HepG2 (cell line): ENCODE measurements at regions not wholly inside any gene's neighbourhood (a gene's known extent, or its start where the extent isn't known, plus 50 kb on each side); places are given as distances from the start of the nearest gene placed in this dataset.

ENCODE experiments used
- ATAC-seq: fragments of 200-7000 bp; cut with Tn5 transposase; 3 replicates; pipeline ENCODE4 v1.9.1; 2020; ENCODE audit warnings: mild to moderate bottlenecking, moderate library complexity
- BruUV-seq: library from RNA; stranded (reverse); fragments of 400-500 nt; replicated peaks from 2 replicates; lab custom pipeline; 2021; lab: Mats Ljungman, UMichigan
- CTCF ChIA-PET: fragments of 300-600 bp; formaldehyde crosslinking; extraction: SDS; loops from one replicate; lab custom pipeline; 2021; ENCODE audit warnings: low total read pairs, inconsistent platforms, low intra/inter-chr PET ratio; lab: Yijun Ruan, JAX
- POLR2A ChIA-PET: fragments of 350-600 bp; sonication (Branson Sonifier 250); formaldehyde crosslinking; loops from one replicate; lab custom pipeline; 2020; ENCODE audit warnings: antibody characterized with exemption, inconsistent platforms; lab: Yijun Ruan, JAX
- DNase-seq: peaks from one replicate; pipeline ENCODE4 v3.0.0-alpha.2; 2015; ENCODE audit warnings: low spot score
- FAIRE-seq: peaks from 3 replicates; lab custom pipeline; 2011; peaks lifted over from hg19 to GRCh38; lab: Jason Lieb, UNC
- H2AFZ ChIP-seq: one replicate; pipeline ENCODE4 v1.6.1; 2011; ENCODE audit warnings: low read length, inconsistent platforms
- H3K27ac ChIP-seq: fragments of 300-600 bp; 3 replicates; pipeline ENCODE4 v1.8.0; 2011; ENCODE audit warnings: mixed run types, mild to moderate bottlenecking, mixed read lengths, low read length, inconsistent platforms; ENCODE audit not compliant: insufficient read depth; ENCODE audit errors: extremely low read length
- H3K27me3 ChIP-seq, 2 experiments: fragments of 200-600 bp in 1 of 2; 2 replicates in 1 of 2; 3 replicates in 1 of 2; pipeline versions ENCODE4 v1.6.0 to v1.8.0; 2011; ENCODE audit warnings: low read length in 2 of 2, mild to moderate bottlenecking in 2 of 2, moderate library complexity in 2 of 2, inconsistent platforms in 1 of 2; ENCODE audit not compliant: insufficient read depth in 2 of 2, control insufficient read depth in 1 of 2
- H3K36me3 ChIP-seq, 2 experiments: fragments of 200-600 bp in 1 of 2; replicated peaks in 1 of 2; 2 replicates in 1 of 2; 3 replicates in 1 of 2; pipeline versions ENCODE4 v1.5.1 to v1.8.0; 2011; ENCODE audit warnings: low read length in 2 of 2, inconsistent platforms in 1 of 2; ENCODE audit not compliant: insufficient read depth in 2 of 2, control insufficient read depth in 1 of 2
- H3K4me1 ChIP-seq: 2 replicates; pipeline ENCODE4 v1.5.1; 2012; ENCODE audit warnings: low read length, inconsistent platforms; ENCODE audit not compliant: insufficient read depth
- H3K4me2 ChIP-seq: 2 replicates; pipeline ENCODE4 v1.6.0; 2011; ENCODE audit warnings: low read depth, low read length, inconsistent platforms
- H3K4me3 ChIP-seq, 3 experiments: fragments of 200-600 bp in 1 of 3; sonication (generic), shearing (Covaris generic) in 1 of 3; replicated peaks in 1 of 3; 2 replicates each; pipeline ENCODE4 v1.5.1; 2011 to 2016; ENCODE audit warnings: low read length in 3 of 3, inconsistent platforms in 2 of 3, low read depth in 2 of 3, mild to moderate bottlenecking in 2 of 3, control low read depth in 1 of 3, mixed read lengths in 1 of 3; ENCODE audit not compliant: insufficient read depth in 1 of 3
- H3K79me2 ChIP-seq: one replicate; pipeline ENCODE4 v1.6.1; 2011; ENCODE audit warnings: low read length, inconsistent platforms; ENCODE audit not compliant: insufficient read depth
- H3K9ac ChIP-seq: 2 replicates; pipeline ENCODE4 v1.6.0; 2011; ENCODE audit warnings: mild to moderate bottlenecking, low read depth, low read length, inconsistent platforms; ENCODE audit not compliant: insufficient read depth
- H3K9me3 ChIP-seq: 2 replicates; pipeline ENCODE4 v1.5.1; 2012; ENCODE audit warnings: mild to moderate bottlenecking, low read length
- H4K20me1 ChIP-seq: 2 replicates; pipeline ENCODE4 v1.6.0; 2011; ENCODE audit warnings: inconsistent platforms, mild to moderate bottlenecking, low read length, moderate library complexity; ENCODE audit not compliant: insufficient read depth
- CBX5 ChIP-seq: sonication (generic); formaldehyde crosslinking; IDR thresholded peaks from 2 replicates; pipeline ENCODE4 v1.4.0; 2020; ENCODE audit warnings: missing genetic modification reagents, borderline replicate concordance
- EEA1 ChIP-seq: sonication (generic); formaldehyde crosslinking; IDR thresholded peaks from 2 replicates; pipeline ENCODE4 v1.5.1; 2020; ENCODE audit warnings: mild to moderate bottlenecking, missing genetic modification reagents, borderline replicate concordance
- ETV5 ChIP-seq: IDR thresholded peaks from 2 replicates; pipeline ENCODE4 v1.6.1; 2018; ENCODE audit warnings: missing biosample characterization, missing genetic modification reagents, inconsistent platforms, borderline replicate concordance
- JDP2 ChIP-seq: sonication (generic); formaldehyde crosslinking; IDR thresholded peaks from 2 replicates; pipeline ENCODE4 v1.8.1; 2022; ENCODE audit warnings: missing genetic modification reagents, borderline replicate concordance
- JUND ChIP-seq: sonication (generic); formaldehyde crosslinking; IDR thresholded peaks from 2 replicates; pipeline ENCODE4 v1.8.0; 2022; ENCODE audit warnings: mild to moderate bottlenecking, missing genetic modification reagents
- KAT2B ChIP-seq: fragments of 150-350 bp; IDR thresholded peaks from 2 replicates; pipeline ENCODE4 v1.6.1; 2014; ENCODE audit warnings: low read depth, low read length, borderline replicate concordance
- KDM2A ChIP-seq: sonication (generic); formaldehyde crosslinking; IDR thresholded peaks from 2 replicates; pipeline ENCODE4 v1.4.0; 2020; ENCODE audit warnings: low read depth, missing genetic modification reagents, borderline replicate concordance
- MXI1 ChIP-seq: IDR thresholded peaks from 3 replicates; pipeline ENCODE4 v1.6.1; 2012; ENCODE audit warnings: low read depth, low read length, inconsistent platforms, borderline replicate concordance
- RBM22 ChIP-seq: fragments of 200-400 bp; formaldehyde crosslinking; optimal IDR thresholded peaks from 2 replicates; pipeline ENCODE3; 2017; ENCODE audit warnings: mild to moderate bottlenecking, low read length, moderate library complexity
- SRSF4 ChIP-seq: fragments of 200-400 bp; formaldehyde crosslinking; IDR thresholded peaks from one replicate; pipeline ENCODE4 v1.6.1; 2018; ENCODE audit warnings: mild to moderate bottlenecking, low read depth, low read length, moderate library complexity; ENCODE audit not compliant: poor library complexity, severe bottlenecking
- ZFAT ChIP-seq: sonication (generic); formaldehyde crosslinking; conservative IDR thresholded peaks from 2 replicates; pipeline ENCODE4 v1.8.1; 2023; ENCODE audit warnings: missing genetic modification reagents, inconsistent platforms
- ZNF10 ChIP-seq: sonication (generic); formaldehyde crosslinking; IDR thresholded peaks from 2 replicates; pipeline ENCODE4 v1.4.0; 2020; ENCODE audit warnings: mild to moderate bottlenecking, low read depth, missing genetic modification reagents, borderline replicate concordance
- ZNF207 ChIP-seq: fragments of 450-650 bp; IDR thresholded peaks from 2 replicates; pipeline ENCODE4 v1.6.1; 2016; ENCODE audit warnings: antibody characterized with exemption, borderline replicate concordance
- ZNF44 ChIP-seq: sonication (generic); formaldehyde crosslinking; IDR thresholded peaks from 2 replicates; pipeline ENCODE4 v1.5.1; 2020; ENCODE audit warnings: mild to moderate bottlenecking, missing genetic modification reagents
- in situ Hi-C: cut with HindIII; loops from 2 replicates; pipeline ENCODE4 v1.10.0; 2017; ENCODE audit warnings: low pct_unique_long_range_greater_than_20kb; ENCODE audit not compliant: extremely low pct_ligation_motif_present
- intact Hi-C: fragments of 100-400 bp; cut with micrococcal nuclease; formaldehyde crosslinking; loops from one replicate; pipeline ENCODE4 v1.10.0; 2022; ENCODE audit not compliant: unreplicated experiment
- TF ChIP-seq, protein P1 (sequence below): sonication (generic); formaldehyde crosslinking; IDR thresholded peaks from 2 replicates; pipeline ENCODE4 v1.4.0; 2020; ENCODE audit warnings: mild to moderate bottlenecking, missing genetic modification reagents
- TF ChIP-seq, protein P2 (sequence below): sonication (generic); formaldehyde crosslinking; IDR thresholded peaks from 2 replicates; pipeline ENCODE4 v1.4.0; 2020; ENCODE audit warnings: missing genetic modification reagents, borderline replicate concordance
- TF ChIP-seq, protein P3 (sequence below): sonication (generic); formaldehyde crosslinking; IDR thresholded peaks from 2 replicates; pipeline ENCODE4 v1.4.0; 2020; ENCODE audit warnings: mild to moderate bottlenecking, missing genetic modification reagents

DNA sequence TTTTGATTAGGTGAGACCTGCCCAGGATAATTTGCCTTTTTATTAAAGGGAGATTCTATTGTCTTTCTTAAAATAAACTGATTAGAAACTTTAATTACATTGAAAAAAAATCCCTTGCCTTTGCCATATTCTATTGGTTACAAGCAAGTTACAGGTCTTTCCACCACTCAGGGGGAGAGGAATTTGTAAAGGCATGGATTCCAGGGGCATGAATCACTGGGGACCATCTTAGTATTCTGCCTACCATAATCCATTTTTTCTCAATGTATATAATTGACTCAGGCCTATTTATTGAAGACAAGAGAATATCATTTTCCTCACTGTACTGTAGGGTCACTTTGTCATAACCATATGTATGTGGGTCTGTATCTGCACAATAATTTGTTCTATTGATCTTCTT is 124.3 kb upstream of the PDE4B start:
- no peaks in the 10 kb centered on the region for H4K20me1 ChIP-seq
- no peak overlapping the region for H3K4me3 ChIP-seq
- CTCF ChIA-PET: no interaction called here
- in situ Hi-C loops: no loop called here
- DNase-seq: no peak
- no peak for ATAC-seq
- H3K36me3 ChIP-seq: no peaks in the 10 kb centered on the region
- no peak overlapping the region for H3K27ac ChIP-seq
- no peak overlapping the region for H3K9ac ChIP-seq
- POLR2A ChIA-PET: no interaction called here
- no peak overlapping the region for H2AFZ ChIP-seq
- H3K27me3 ChIP-seq: no peaks in the 10 kb centered on the region
- intact Hi-C loops: no loop called here
- no peaks in the 10 kb centered on the region for H3K9me3 ChIP-seq
- BruUV-seq: no TSS peak
- no peak overlapping the region for H3K4me2 ChIP-seq
- no peak for FAIRE-seq
- H3K4me1 ChIP-seq: no peaks in the 10 kb centered on the region
- no peaks in the 10 kb centered on the region for H3K79me2 ChIP-seq
- TF ChIP-seq CBX5 (CRISPR knock-in tag): no peak
- no peak for TF ChIP-seq ZNF207
- TF ChIP-seq KDM2A (CRISPR knock-in tag): no peak
- no peak for TF ChIP-seq ZNF10 (CRISPR knock-in tag)
- TF ChIP-seq, protein P1, sequence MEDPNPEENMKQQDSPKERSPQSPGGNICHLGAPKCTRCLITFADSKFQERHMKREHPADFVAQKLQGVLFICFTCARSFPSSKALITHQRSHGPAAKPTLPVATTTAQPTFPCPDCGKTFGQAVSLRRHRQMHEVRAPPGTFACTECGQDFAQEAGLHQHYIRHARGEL: no peak
- TF ChIP-seq JUND (CRISPR knock-in tag): no peak
- TF ChIP-seq ZFAT: no peak
- TF ChIP-seq ZNF44 (CRISPR knock-in tag): no peak
- TF ChIP-seq, protein P2, sequence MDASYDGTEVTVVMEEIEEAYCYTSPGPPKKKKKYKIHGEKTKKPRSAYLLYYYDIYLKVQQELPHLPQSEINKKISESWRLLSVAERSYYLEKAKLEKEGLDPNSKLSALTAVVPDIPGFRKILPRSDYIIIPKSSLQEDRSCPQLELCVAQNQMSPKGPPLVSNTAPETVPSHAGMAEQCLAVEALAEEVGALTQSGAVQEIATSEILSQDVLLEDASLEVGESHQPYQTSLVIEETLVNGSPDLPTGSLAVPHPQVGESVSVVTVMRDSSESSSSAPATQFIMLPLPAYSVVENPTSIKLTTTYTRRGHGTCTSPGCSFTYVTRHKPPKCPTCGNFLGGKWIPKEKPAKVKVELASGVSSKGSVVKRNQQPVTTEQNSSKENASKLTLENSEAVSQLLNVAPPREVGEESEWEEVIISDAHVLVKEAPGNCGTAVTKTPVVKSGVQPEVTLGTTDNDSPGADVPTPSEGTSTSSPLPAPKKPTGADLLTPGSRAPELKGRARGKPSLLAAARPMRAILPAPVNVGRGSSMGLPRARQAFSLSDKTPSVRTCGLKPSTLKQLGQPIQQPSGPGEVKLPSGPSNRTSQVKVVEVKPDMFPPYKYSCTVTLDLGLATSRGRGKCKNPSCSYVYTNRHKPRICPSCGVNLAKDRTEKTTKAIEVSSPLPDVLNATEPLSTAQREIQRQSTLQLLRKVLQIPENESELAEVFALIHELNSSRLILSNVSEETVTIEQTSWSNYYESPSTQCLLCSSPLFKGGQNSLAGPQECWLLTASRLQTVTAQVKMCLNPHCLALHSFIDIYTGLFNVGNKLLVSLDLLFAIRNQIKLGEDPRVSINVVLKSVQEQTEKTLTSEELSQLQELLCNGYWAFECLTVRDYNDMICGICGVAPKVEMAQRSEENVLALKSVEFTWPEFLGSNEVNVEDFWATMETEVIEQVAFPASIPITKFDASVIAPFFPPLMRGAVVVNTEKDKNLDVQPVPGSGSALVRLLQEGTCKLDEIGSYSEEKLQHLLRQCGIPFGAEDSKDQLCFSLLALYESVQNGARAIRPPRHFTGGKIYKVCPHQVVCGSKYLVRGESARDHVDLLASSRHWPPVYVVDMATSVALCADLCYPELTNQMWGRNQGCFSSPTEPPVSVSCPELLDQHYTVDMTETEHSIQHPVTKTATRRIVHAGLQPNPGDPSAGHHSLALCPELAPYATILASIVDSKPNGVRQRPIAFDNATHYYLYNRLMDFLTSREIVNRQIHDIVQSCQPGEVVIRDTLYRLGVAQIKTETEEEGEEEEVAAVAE (CRISPR knock-in tag): no peak
- no peak for TF ChIP-seq JDP2 (CRISPR knock-in tag)
- TF ChIP-seq SRSF4: no peak
- TF ChIP-seq, protein P3, sequence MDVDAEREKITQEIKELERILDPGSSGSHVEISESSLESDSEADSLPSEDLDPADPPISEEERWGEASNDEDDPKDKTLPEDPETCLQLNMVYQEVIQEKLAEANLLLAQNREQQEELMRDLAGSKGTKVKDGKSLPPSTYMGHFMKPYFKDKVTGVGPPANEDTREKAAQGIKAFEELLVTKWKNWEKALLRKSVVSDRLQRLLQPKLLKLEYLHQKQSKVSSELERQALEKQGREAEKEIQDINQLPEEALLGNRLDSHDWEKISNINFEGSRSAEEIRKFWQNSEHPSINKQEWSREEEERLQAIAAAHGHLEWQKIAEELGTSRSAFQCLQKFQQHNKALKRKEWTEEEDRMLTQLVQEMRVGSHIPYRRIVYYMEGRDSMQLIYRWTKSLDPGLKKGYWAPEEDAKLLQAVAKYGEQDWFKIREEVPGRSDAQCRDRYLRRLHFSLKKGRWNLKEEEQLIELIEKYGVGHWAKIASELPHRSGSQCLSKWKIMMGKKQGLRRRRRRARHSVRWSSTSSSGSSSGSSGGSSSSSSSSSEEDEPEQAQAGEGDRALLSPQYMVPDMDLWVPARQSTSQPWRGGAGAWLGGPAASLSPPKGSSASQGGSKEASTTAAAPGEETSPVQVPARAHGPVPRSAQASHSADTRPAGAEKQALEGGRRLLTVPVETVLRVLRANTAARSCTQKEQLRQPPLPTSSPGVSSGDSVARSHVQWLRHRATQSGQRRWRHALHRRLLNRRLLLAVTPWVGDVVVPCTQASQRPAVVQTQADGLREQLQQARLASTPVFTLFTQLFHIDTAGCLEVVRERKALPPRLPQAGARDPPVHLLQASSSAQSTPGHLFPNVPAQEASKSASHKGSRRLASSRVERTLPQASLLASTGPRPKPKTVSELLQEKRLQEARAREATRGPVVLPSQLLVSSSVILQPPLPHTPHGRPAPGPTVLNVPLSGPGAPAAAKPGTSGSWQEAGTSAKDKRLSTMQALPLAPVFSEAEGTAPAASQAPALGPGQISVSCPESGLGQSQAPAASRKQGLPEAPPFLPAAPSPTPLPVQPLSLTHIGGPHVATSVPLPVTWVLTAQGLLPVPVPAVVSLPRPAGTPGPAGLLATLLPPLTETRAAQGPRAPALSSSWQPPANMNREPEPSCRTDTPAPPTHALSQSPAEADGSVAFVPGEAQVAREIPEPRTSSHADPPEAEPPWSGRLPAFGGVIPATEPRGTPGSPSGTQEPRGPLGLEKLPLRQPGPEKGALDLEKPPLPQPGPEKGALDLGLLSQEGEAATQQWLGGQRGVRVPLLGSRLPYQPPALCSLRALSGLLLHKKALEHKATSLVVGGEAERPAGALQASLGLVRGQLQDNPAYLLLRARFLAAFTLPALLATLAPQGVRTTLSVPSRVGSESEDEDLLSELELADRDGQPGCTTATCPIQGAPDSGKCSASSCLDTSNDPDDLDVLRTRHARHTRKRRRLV: no peak
- TF ChIP-seq KAT2B: no peak
- TF ChIP-seq EEA1: no peak
- TF ChIP-seq ETV5: no peak
- TF ChIP-seq MXI1: no peak
- no peak for TF ChIP-seq RBM22
